Sciatic nerve (tissue), 2 donors: ENCODE measurements at regions not wholly inside any gene's neighbourhood (a gene's known extent, or its start where the extent isn't known, plus 50 kb on each side); places are given as distances from the start of the nearest gene placed in this dataset.
"Not testable (repeated sequence)": the region's sequence is repeated elsewhere in the genome, so short reads cannot be mapped to it uniquely, and the experiment has no call there.

Experiments
- ATAC-seq: fragments of 200-7000 bp; cut with Tn5 transposase; one replicate; pipeline ENCODE4 v1.9.1; 2020; ENCODE audit warnings: mild to moderate bottlenecking, moderate library complexity
- DNase-seq: peaks from one replicate; pipeline ENCODE4 v3.0.0-alpha.2; 2020; ENCODE audit warnings: low spot score
- intact Hi-C: fragments of 100-400 bp; cut with DNase I; formaldehyde crosslinking; loops from one replicate; pipeline ENCODE4 v1.14.2; 2022
- donor health status: DM: no; HTN: no; CAD: no.
- donor health status: DM: no; HTN: no; CAD: no.

DNA sequence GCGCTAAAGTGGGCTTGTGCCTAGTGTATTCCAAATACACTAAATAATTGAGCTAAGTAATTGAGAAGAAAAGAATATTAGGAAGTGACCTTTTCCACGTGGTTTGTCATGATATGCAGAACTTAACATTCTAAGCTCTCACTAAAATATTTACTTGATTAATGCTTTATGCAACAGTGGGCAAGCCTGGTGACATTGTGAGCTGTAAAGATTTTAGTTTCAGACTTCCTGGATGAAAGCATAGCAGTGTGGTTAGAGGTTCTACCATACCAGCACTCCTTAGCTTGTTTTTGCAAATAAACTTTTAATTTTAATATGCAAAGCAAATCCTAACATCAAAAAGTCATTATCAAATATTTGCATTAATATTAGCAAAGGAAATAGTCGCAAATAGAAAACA lies 1065.1 kb upstream of the SPRY2 start:
- intact Hi-C loops, result no loop called here
- ATAC-seq, result no peak
- no peak for DNase-seq

DNA sequence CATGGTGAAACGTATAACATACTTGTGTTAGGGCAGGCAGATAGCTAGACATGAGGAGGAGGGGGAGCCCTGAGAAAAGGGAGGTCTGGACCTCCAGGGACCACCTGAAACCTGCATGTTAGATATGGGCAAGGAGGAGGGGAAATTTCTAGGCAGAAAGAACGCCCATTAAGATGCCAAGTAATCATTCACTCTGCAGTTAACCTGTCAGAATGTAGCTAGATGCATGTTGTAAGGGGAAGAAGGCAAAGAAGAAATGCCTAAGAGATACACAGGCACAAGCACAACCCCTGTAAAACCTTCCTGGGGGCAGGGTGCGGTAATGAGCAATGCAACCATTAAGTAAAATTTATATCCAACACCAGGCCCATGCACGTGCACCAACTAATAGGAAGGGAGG lies 1055.3 kb upstream of the SPRY2 start:
- DNase-seq (no peak), ATAC-seq (no peak)
- intact Hi-C loops, result no loop called here

DNA sequence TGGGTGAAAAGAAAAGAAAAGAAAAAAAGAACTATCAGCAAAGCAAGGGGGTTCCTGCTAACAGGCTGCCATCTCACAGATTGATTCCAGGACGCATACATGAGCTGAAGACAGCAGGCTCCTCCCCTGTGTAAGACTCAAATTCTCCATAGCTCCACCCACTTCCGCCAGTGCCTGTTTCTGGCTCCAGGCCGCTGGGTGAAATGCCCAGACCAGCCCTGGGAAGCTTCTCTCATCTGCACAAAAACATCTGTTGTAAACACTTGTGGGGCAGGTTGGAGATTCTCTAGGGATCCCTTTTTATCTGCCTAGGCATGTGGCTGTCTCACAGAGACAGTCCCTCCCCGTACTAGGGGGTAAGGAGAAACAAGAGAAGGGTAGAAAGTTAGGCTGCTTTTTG lies 1054.4 kb upstream of the SPRY2 start:
- intact Hi-C loops, result no loop called here
- DNase-seq (no peak), ATAC-seq (no peak)

DNA sequence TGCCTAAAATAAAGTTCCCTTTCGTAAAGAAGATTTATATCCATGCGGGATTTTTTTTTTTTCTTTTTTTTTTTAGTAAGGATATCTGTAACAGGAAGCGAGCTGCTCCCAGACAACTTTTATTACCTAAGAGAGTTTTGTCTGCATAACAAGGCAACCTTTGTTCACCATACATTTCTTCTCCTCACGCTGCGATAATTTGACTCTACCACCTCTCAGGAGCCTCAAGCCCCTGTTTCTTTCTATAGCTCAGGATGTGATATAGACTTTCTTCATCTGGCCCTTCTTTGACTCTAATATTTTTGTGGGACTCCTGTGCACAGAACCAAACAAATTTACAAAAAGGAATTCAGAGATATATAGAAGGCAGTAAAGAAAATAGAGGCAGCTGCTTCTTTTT lies 1053.7 kb upstream of the SPRY2 start:
- ATAC-seq (no peak), DNase-seq (no peak)
- intact Hi-C loops, result no loop called here

DNA sequence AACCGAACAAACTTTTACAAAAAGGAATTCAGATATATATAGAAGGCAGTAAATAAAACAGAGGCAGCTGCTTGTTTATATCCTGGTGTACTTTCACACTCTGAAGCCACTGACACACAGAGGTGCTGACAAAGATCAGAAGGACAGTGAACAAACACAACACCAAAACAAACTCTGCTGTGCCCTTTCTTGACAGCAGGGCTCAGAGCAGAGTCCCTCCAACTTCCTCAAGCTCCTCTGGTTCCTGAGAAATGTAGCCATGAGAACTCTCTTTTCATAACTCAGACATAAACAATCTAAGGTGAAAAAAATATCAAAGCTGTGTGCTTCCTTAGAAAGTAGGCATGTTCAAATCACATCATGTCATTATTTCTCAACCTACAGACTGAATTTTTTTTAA lies 1052.8 kb upstream of the SPRY2 start:
- intact Hi-C loops, result no loop called here
- no peak for ATAC-seq

DNA sequence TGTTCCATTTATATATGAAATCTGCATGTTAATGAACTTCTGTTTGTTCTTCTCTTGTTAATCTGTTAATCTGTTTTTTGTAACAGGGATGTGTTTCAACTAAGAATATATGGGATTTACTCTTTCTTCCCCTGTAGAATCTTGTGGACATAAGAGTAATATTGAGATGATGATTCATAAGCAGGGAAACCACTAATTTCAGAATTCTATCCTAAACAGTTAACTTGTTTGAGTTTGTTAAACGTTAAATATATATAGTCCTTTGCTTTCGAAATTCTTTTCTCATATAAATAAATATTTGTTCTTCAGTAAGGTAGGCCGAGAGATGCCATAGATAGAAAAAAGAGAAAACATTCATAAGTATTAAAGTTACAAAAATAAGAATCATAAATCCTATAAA lies 1052.2 kb upstream of the SPRY2 start:
- intact Hi-C loops, result no loop called here
- DNase-seq (no peak), ATAC-seq (no peak)

More for the DNA sequence above, 1052.8 kb upstream of the SPRY2 start:
- no peak for DNase-seq

DNA sequence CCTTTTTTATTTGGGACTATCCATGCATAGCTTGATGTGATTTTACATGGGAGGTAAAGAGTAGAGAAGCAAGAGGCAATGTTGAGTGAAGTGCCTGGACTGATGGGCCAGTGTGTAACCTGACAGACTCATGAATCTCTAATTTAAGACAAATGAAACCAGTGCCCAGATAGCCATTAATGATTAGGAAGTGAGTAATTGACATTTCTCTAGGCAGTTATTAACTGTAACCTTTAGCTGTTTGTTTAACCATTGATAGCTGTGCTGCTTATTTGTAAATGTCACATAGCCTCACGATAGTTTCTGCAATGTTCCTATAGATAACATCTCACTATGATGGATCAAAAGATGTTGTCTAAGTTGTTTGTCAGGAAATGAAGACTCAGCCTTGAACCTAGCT lies 1047.5 kb upstream of the SPRY2 start:
- intact Hi-C loops, result no loop called here
- DNase-seq, result no peak
- ATAC-seq, result no peak

DNA sequence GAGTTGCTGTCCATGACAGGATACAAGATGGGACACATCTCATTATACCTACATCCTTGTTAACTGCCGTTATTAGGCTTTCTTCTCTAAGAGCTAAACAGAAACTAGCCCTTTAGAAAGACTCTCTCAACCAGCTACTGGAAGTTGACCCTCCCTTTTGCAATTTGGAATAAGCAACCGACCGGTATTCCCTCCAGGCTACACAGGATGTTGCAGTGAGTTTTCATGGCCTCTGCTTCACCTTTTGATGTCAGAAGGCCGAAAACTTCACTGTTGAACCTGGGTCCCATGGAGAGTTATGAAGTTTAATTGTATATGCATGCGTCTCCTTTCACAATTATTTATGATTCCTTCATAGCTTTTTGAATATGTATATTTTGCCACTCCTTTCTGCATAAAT lies 1042.5 kb upstream of the SPRY2 start:
- intact Hi-C loops, result no loop called here
- no peak for DNase-seq
- no peak for ATAC-seq

DNA sequence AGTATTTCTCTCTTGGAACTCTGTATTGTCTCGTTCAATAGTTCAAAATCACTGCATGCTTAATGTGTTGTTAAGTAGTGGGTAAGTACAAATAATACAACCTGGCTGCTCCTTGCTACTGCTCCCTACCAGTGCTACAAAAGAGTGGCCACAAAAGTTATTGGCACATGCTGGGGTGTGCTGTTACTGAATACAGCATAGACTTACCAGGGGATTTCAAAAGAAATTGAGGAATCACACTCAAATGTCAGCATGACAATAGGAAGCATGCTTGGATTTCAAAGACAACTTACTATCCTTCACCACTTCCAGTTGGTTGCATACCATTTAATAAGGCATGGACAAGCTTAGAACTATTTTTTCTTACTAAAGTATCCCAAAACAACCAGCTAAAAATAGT lies 1041.3 kb upstream of the SPRY2 start:
- no peak for DNase-seq
- intact Hi-C loops, result no loop called here
- ATAC-seq, result no peak

DNA sequence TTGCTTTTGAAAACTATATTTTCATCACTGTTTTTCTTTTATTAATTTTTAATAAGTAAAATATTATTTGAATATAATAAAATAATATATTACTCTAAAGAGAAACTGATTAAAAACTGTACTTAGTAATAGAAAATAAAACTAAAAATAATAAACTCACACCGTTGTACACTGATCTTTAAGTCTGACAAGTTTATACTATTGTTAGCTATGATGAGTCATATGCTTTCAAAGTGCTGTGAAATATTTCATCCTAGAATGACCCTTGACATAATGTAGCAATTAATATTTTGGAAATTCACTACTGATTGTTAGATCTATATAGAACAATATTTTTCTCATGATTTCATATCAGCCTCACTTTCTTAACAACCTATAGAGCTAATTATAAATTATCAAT lies 1040.6 kb upstream of the SPRY2 start:
- no peak for ATAC-seq
- intact Hi-C loops, result no loop called here

DNA sequence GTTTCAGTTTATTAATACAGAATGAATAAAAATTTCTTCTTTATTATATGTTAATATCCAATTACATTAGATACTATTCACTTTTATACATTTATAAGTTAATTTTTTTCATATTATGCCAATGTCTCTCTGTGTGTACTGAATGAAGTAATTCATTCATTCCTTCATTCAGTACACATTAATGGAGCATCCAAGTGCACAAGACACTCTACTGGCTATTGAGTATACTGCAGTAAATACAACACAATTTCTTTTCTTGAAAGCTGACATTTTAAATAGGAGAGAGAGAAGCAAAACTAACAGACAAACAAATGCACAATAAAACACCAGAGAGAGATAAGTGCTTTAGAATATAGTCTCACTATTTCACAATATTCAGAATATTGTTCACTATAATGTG lies 1038.3 kb upstream of the SPRY2 start:
- ATAC-seq (no peak), DNase-seq (no peak)
- intact Hi-C loops, result no loop called here

More for the DNA sequence above, 1040.6 kb upstream of the SPRY2 start:
- DNase-seq, result no peak

DNA sequence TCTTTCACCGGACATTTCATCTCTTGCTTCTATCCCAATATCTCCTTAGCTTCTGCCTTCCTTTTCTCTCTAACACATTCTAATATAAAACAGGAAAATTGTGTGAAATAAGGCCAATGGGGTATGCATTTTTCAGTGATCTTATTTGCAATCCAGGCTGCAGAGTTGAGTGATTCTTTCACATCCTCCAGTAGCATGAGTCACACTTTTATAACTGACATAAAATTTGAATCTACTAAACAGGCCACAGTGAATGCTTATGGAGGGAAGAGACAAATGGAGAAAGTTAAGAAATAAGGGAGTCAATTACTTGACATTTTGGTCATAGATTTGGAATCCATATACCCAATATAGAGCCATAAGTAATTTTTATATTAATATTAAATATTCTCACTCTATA lies 1037.0 kb upstream of the SPRY2 start:
- DNase-seq (no peak), ATAC-seq (no peak)
- intact Hi-C loops, result no loop called here

DNA sequence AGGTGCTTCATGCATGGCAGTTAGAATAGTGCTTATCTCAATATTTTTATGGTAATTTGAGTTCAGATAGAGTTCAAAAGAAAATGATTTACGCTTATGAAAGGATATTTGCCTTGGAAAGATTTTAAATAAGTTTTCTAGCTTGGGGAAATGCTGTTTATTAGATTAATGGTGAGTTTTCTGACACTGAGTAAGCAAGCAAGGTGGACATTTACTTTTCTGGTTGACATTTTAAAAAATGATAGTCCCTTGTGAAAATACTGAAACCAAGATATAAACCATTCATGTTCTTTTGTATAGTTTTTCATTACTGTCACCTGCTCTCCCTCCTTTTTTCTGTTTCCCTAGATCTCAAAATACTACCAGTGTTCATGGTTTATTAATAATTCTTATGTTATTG lies 1034.8 kb upstream of the SPRY2 start:
- intact Hi-C loops, result no loop called here
- DNase-seq, result no peak
- no peak for ATAC-seq

DNA sequence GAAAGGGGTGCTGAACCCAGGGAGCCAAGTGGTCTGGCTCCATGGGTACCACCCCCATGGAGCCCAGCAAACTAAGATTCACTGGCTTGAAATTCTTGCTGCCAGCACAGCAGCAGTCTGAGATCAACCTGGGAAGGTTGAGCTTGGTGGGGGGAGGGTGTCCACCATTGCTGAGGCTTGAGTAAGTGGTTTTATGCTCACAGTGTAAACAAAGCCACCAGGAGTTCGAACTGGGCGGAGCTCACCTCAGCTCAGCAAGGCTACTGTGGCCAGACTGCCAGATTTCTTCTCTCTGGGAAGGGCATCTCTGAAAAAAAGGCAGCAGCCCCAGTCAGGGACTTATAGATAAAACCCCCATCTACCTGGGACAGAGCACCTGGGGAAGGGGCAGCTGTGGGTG lies 1021.8 kb upstream of the SPRY2 start:
- ATAC-seq, DNase-seq, intact Hi-C loops: not testable (repeated sequence)

DNA sequence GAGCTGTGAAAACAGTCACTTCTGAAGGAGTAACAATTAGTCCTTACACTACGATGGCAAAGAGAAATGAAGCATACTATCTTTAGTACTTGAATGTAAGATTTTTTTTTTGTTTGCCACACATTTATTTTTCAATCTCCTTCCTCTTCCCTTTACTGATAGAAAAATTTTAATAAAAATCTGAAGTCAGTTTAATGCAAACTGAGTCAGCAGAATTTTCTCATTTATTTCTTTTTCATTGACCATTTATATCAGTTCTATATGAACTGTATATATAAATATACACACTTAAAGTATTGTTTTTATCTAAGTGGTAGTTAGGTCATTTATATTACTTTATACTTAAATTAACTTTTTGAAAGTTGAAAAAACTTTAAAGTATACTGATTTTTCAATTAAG lies 1009.1 kb upstream of the SPRY2 start:
- ATAC-seq (no peak), DNase-seq (no peak)
- intact Hi-C loops, result no loop called here

DNA sequence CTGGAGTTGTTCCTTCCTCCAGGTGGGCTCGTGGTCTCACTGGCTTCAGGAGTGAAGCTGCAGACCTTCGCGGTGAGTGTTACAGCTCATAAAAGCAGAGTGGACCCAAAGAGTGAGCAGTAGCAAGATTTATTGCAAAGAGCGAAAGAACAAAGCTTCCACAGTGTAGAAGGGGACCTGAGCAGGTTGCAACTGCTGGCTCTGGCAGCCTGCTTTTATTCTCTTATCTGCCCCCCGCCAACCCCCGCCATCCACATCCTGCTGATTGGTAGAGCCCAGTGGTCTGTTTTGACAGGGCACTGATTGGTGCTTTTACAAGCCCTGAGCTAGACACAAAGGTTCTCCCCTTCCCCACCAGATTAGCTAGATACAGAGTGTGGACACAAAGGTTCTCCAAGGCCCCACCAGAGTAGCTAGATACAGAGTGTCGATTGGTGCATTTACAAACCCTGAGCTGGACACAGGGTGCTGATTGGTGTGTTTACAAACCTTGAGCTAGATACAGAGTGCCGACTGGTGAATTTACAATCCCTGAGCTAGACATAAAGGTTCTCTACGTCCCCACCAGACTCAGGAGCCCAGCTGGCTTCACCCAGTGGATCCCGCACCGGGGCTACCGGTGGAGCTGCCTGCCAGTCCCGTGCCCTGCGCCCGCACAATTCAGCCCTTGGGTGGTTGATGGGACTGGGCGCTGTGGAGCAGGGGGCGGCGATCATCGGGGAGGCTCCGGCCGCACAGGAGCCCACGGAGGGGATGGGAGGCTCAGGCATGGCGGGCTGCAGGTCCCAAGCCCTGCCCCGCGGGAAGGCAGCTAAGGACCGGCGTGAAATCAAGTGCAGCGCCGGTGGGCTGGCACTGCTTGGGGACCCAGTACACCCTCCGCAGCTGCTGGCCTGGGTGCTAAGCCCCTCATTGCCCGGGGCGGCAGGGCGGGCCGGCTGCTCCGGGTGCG lies 999.5 kb upstream of the SPRY2 start:
- intact Hi-C loops, ATAC-seq, DNase-seq: not testable (repeated sequence)

DNA sequence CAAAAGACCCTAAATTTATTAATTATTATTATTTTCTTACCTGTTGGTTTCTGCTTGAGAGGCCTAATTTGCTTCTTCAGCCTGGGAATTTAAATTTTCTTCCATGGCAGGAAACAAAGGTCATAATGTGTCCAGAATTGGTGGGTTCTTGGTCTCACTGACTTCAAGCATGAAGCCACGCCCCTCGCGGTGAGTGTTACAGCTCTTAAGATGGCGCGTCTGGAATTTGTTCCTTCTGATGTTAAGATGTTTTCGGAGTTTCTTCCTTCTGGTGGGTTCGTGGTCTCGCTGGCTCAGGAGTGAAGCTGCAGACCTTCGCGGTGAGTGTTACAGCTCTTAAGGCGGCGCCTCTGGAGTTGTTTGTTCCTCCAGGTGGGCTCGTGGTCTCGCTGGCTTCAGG lies 998.7 kb upstream of the SPRY2 start:
- ATAC-seq, DNase-seq, intact Hi-C loops: not testable (repeated sequence)

DNA sequence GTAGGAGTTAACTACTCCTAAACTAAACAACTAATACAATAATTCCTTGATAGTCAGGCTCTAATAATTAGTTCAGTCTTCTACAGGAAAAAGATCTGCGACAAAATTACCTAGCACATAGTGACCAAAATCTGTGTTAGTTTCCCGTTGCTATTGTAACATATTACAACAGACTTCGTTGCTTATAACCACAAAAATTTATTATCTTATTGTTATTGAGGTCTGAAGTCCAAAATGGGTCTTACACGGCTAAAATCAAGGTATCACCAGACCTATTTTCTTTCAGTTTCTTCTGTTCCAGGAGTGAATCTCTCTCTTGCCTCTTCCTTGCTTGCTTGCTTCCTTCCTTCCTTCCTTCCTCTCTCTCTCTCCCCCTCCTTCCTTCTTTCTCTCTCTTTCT lies 993.6 kb upstream of the SPRY2 start:
- intact Hi-C loops, result no loop called here
- ATAC-seq (no peak), DNase-seq (no peak)

DNA sequence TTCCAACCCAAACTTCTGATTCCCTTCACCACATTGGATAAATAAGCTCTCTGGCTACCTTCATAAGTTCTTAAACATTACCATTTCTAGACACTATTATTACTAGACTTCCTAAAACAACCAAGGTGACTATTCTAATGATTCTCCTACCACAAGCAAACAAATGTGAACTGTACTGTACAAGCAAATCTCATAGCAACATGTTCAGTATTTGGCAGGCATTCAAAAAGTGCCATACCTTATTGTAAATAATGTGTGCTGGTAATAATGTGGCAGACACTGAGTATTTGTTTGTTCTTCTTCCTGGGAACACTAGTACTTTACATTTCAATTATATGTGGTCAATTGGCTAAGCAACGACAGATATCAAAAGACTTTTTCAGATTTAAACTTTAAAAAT lies 986.0 kb upstream of the SPRY2 start:
- ATAC-seq (no peak), DNase-seq (no peak)
- intact Hi-C loops, result no loop called here

DNA sequence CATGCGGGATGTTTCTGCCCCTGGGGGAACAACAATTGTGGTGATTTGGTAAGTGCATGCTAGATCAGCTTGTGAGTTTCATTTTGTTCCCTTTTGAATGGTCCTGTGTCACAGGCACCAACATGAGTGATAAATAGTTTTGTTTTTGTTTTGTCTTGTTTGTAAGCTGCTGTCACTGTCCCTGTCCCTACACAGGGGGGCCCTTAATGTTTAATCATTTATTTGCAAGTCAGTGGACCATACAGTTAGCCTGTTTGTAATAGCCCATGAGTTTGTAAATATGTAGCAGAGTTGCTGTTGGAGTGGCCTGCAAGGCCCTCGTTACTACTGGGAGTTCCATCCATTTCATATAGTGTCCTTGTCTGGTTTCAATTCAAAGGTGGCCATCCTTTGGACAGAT lies 979.6 kb upstream of the SPRY2 start:
- intact Hi-C loops, result no loop called here
- no peak for ATAC-seq
- no peak for DNase-seq

DNA sequence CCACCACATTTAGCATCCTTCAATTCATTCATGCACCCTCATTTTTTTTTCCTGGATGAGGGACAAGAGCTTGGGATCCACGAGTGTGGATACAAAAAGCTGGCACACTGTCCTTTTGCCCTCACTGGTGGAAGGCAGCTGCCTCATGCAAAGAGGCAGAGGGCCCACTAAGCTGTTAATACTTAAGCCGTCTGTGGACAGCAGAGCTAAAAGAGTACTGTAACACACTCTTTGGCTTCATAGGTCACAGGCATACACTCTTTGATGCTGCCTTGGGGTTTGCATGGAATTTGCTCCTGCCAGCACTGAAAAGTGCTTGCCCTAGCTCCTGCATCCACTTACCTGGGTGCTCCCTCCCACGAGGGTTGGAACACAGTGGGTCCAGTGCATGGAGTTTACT lies 978.4 kb upstream of the SPRY2 start:
- no peak for DNase-seq
- no peak for ATAC-seq
- intact Hi-C loops, result loop anchor here (5.0 kb wide), 1 partner anchor 1447 kb away; no protein-coding TSS in a partner anchor
